ENCODE measurements at regions not wholly inside any gene's neighbourhood (a gene's known extent, or its start where the extent isn't known, plus 50 kb on each side); places are given as distances from the start of the nearest gene placed in this dataset.
A peak's percentile ranks its signal among the peaks of the same experiment; 100 is the strongest.

- no peak for DNase-seq
Measured at GRCh38 chr6:118761645-118762044, 110.3 kb upstream of the CEP85L start.

- no peak for DNase-seq
Measured at GRCh38 chr6:118758946-118759345, 107.6 kb upstream of the CEP85L start.

GRCh38 chr6:118755941-118756646 is 104.7 kb upstream of the CEP85L start:
- no peak for DNase-seq

GRCh38 chr6:118752803-118753202 is 101.4 kb upstream of the CEP85L start:
- no peak for DNase-seq

- DNase-seq = no peak
Measured at GRCh38 chr6:118751072-118751471, 99.7 kb upstream of the CEP85L start.

GRCh38 chr6:118750143-118750542 is 98.8 kb upstream of the CEP85L start:
- no peak for DNase-seq

- no peak for DNase-seq
Measured at GRCh38 chr6:118748311-118749062, 97.1 kb upstream of the CEP85L start.

- no peak for DNase-seq
Measured at GRCh38 chr6:118746825-118747174, 95.4 kb upstream of the CEP85L start.

- DNase-seq = no peak
Measured at GRCh38 chr6:118746145-118746824, 94.9 kb upstream of the CEP85L start.

GRCh38 chr6:118745156-118745555 is 93.8 kb upstream of the CEP85L start:
- no peak for DNase-seq

- no peak for DNase-seq
Measured at GRCh38 chr6:118744261-118744941, 93.0 kb upstream of the CEP85L start.

GRCh38 chr6:118743746-118744145 is 92.4 kb upstream of the CEP85L start:
- no peak for DNase-seq

GRCh38 chr6:118740372-118740771 is 89.0 kb upstream of the CEP85L start:
- no peak for DNase-seq

- no peak for DNase-seq
Measured at GRCh38 chr6:118739696-118740353, 88.4 kb upstream of the CEP85L start.

GRCh38 chr6:118736440-118736839 is 85.0 kb upstream of the CEP85L start:
- no peak for DNase-seq

- peak; percentile 33 for DNase-seq
Measured at GRCh38 chr6:118735320-118735719, 83.9 kb upstream of the CEP85L start.

GRCh38 chr6:118725944-118726343 is 74.6 kb upstream of the CEP85L start:
- no peak for DNase-seq

GRCh38 chr6:118724211-118724610 is 72.8 kb upstream of the CEP85L start:
- DNase-seq = no peak

- no peak for DNase-seq
Measured at GRCh38 chr6:118722829-118723813, 71.7 kb upstream of the CEP85L start.

- no peak for DNase-seq
Measured at GRCh38 chr6:118720125-118720473, 68.7 kb upstream of the CEP85L start.

- no peak for DNase-seq
Measured at GRCh38 chr6:118719351-118720124, 68.1 kb upstream of the CEP85L start.
